NB4 (cell line): ENCODE measurements at regions not wholly inside any gene's neighbourhood (a gene's known extent, or its start where the extent isn't known, plus 50 kb on each side); places are given as distances from the start of the nearest gene placed in this dataset.

Source experiments
- MYC ChIP-seq: IDR thresholded peaks from 2 replicates; pipeline ENCODE4 v1.6.1; 2011; ENCODE audit warnings: low read depth, low read length
- POLR2A ChIP-seq: IDR thresholded peaks from 2 replicates; pipeline ENCODE4 v1.6.1; 2011; ENCODE audit warnings: mild to moderate bottlenecking; ENCODE audit not compliant: insufficient read length; ENCODE audit errors: extremely low read depth
- TF ChIP-seq, protein P1 (sequence below): IDR thresholded peaks from one replicate; pipeline ENCODE4 v1.5.1; 2012; ENCODE audit warnings: low read depth, low read length

DNA sequence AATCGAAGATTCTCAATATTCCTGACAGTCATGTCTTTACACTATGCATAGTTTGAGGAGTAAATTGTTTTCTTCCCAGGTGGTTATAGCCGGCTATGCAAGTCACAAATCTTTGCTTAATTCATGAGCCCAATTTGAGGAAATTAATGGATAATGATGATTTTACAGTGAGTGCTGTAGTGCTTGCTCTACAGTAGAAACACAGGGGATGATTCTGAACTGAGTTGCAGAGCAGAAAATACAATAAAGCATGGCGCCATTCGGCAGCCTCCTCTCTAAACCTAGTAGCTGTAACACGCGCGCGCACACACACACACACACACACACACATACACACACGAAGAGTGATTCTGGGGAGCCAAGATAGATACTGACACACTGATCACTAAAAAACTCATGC lies 181.7 kb upstream of the DPH6 start:
- no peak for TF ChIP-seq POLR2A
- TF ChIP-seq, protein P1, sequence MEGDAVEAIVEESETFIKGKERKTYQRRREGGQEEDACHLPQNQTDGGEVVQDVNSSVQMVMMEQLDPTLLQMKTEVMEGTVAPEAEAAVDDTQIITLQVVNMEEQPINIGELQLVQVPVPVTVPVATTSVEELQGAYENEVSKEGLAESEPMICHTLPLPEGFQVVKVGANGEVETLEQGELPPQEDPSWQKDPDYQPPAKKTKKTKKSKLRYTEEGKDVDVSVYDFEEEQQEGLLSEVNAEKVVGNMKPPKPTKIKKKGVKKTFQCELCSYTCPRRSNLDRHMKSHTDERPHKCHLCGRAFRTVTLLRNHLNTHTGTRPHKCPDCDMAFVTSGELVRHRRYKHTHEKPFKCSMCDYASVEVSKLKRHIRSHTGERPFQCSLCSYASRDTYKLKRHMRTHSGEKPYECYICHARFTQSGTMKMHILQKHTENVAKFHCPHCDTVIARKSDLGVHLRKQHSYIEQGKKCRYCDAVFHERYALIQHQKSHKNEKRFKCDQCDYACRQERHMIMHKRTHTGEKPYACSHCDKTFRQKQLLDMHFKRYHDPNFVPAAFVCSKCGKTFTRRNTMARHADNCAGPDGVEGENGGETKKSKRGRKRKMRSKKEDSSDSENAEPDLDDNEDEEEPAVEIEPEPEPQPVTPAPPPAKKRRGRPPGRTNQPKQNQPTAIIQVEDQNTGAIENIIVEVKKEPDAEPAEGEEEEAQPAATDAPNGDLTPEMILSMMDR: no peak
- no peak for TF ChIP-seq MYC
